WTC11 (cell line): ENCODE measurements at regions not wholly inside any gene's neighbourhood (a gene's known extent, or its start where the extent isn't known, plus 50 kb on each side); places are given as distances from the start of the nearest gene placed in this dataset.

ENCODE experiments used
- CTCF ChIP-seq: fragments of 200-600 bp; IDR thresholded peaks from 2 replicates; pipeline ENCODE4 v1.8.0; 2022; ENCODE audit warnings: antibody characterized with exemption
- ERG ChIP-seq: fragments of 250-450 bp; sonication (Bioruptor Pico); IDR thresholded peaks from 2 replicates; pipeline ENCODE4 v1.8.0; 2021; ENCODE audit warnings: mild to moderate bottlenecking
- JUN ChIP-seq: sonication (generic); formaldehyde crosslinking; IDR thresholded peaks from 2 replicates; pipeline ENCODE4 v1.8.0; 2023; ENCODE audit warnings: mild to moderate bottlenecking, missing genetic modification reagents
- KAT7 ChIP-seq: sonication (generic); formaldehyde crosslinking; IDR thresholded peaks from 2 replicates; pipeline ENCODE4 v1.8.1; 2023; ENCODE audit warnings: missing genetic modification reagents, mild to moderate bottlenecking, borderline replicate concordance
- MAX ChIP-seq: sonication (generic); formaldehyde crosslinking; IDR thresholded peaks from 2 replicates; pipeline ENCODE4 v1.8.0; 2022; ENCODE audit warnings: mild to moderate bottlenecking, missing genetic modification reagents
- MYBL2 ChIP-seq: sonication (generic); formaldehyde crosslinking; IDR thresholded peaks from 2 replicates; pipeline ENCODE4 v1.8.1; 2023; ENCODE audit warnings: mild to moderate bottlenecking, moderate library complexity, missing genetic modification reagents
- TEAD1 ChIP-seq: sonication (generic); formaldehyde crosslinking; IDR thresholded peaks from 2 replicates; pipeline ENCODE4 v1.8.0; 2022; ENCODE audit warnings: mild to moderate bottlenecking, missing genetic modification reagents
- TP53 ChIP-seq: sonication (generic); formaldehyde crosslinking; IDR thresholded peaks from 2 replicates; pipeline ENCODE4 v1.8.1; 2023; ENCODE audit warnings: mild to moderate bottlenecking, missing genetic modification reagents
- USF2 ChIP-seq: sonication (generic); formaldehyde crosslinking; IDR thresholded peaks from 2 replicates; pipeline ENCODE4 v1.8.1; 2023; ENCODE audit warnings: mild to moderate bottlenecking, missing genetic modification reagents, moderate library complexity

- TF ChIP-seq CTCF, result no peak
- TF ChIP-seq MAX (CRISPR knock-in tag), result no peak
- no peak for TF ChIP-seq MYBL2 (CRISPR knock-in tag)
- TF ChIP-seq JUN (CRISPR knock-in tag), result no peak
- no peak for TF ChIP-seq KAT7
- TF ChIP-seq TP53 (CRISPR knock-in tag), result no peak
- TF ChIP-seq ERG (CRISPR knock-in tag), result no peak
- no peak for TF ChIP-seq TEAD1
- TF ChIP-seq USF2, result no peak
These were observed 204.2 kb upstream of the KCNJ16 start for GRCh38 chr17:69870751-69871199.
